PC-9 (cell line): ENCODE measurements at regions not wholly inside any gene's neighbourhood (a gene's known extent, or its start where the extent isn't known, plus 50 kb on each side); places are given as distances from the start of the nearest gene placed in this dataset.

Experiments used
- BruUV-seq: library from RNA; stranded (reverse); fragments of 400-500 nt; replicated peaks from 2 replicates; lab custom pipeline; 2021; lab: Mats Ljungman, UMichigan
- CTCF ChIA-PET: fragments of 300-600 bp; sonication (Branson Sonifier 250); formaldehyde crosslinking; loops from one replicate; lab custom pipeline; 2022; ENCODE audit warnings: antibody characterized with exemption; lab: Charles Lee
- POLR2A ChIA-PET: fragments of 300-600 bp; sonication (Branson Sonifier 250); formaldehyde crosslinking; loops from one replicate; lab custom pipeline; 2022; ENCODE audit warnings: antibody characterized with exemption; ENCODE audit not compliant: unreplicated experiment; lab: Charles Lee
- DNase-seq, 2 experiments: peaks; one replicate each; pipeline versions ENCODE4 v3.0.0 to v3.0.0-alpha.2; 2015 to 2022; ENCODE audit warnings: mixed read lengths in 1 of 2
- H2AFZ ChIP-seq: fragments of 200-600 bp; sonication (generic); 2 replicates; pipeline ENCODE4 v1.8.1; 2017; ENCODE audit warnings: antibody characterized with exemption
- H3F3A ChIP-seq: fragments of 200-600 bp; sonication (generic); 2 replicates; pipeline ENCODE4 v1.8.1; 2017; ENCODE audit warnings: antibody characterized with exemption, mild to moderate bottlenecking, low read depth; ENCODE audit not compliant: insufficient read depth
- H3K27ac ChIP-seq: fragments of 200-600 bp; sonication (generic); 2 replicates; pipeline ENCODE4 v1.6.1; 2016; ENCODE audit warnings: mixed run types
- H3K27me3 ChIP-seq: fragments of 200-600 bp; sonication (generic); 2 replicates; pipeline ENCODE4 v1.6.1; 2016; ENCODE audit warnings: low read depth, mixed run types; ENCODE audit not compliant: insufficient read depth
- H3K36me3 ChIP-seq: fragments of 200-600 bp; sonication (generic); 2 replicates; pipeline ENCODE4 v1.6.1; 2016; ENCODE audit warnings: low read depth, mixed run types
- H3K4me1 ChIP-seq: fragments of 200-600 bp; sonication (generic); replicated peaks from 2 replicates; pipeline ENCODE4 v1.6.1; 2016; ENCODE audit warnings: mixed run types; ENCODE audit not compliant: insufficient read depth
- H3K4me2 ChIP-seq: fragments of 200-600 bp; sonication (generic); 2 replicates; pipeline ENCODE4 v1.6.1; 2017; ENCODE audit warnings: mixed run types
- H3K4me3 ChIP-seq: fragments of 200-600 bp; sonication (generic); 2 replicates; pipeline ENCODE4 v1.6.1; 2016; ENCODE audit warnings: mixed run types
- H3K79me2 ChIP-seq: fragments of 200-600 bp; sonication (generic); 2 replicates; pipeline ENCODE4 v1.6.1; 2017; ENCODE audit warnings: low read depth, mixed run types
- H3K9me2 ChIP-seq: fragments of 200-600 bp; sonication (generic); 2 replicates; pipeline ENCODE4 v1.8.1; 2017; ENCODE audit warnings: mild to moderate bottlenecking; ENCODE audit not compliant: insufficient read depth
- H3K9me3 ChIP-seq: fragments of 200-600 bp; sonication (generic); 2 replicates; pipeline ENCODE4 v1.8.1; 2016; ENCODE audit warnings: low read depth; ENCODE audit not compliant: insufficient read depth
- H4K20me1 ChIP-seq: fragments of 200-600 bp; sonication (generic); 2 replicates; pipeline ENCODE4 v1.8.1; 2017; ENCODE audit not compliant: insufficient read depth
- CTCF ChIP-seq: fragments of 200-600 bp; sonication (generic); conservative IDR thresholded peaks from 2 replicates; pipeline ENCODE4 v1.6.1; 2017; ENCODE audit warnings: mixed run types, antibody characterized with exemption, mild to moderate bottlenecking, moderate library complexity
- EZH2 ChIP-seq: fragments of 200-600 bp; sonication (generic); IDR thresholded peaks from 2 replicates; pipeline ENCODE4 v1.8.0; 2017; ENCODE audit warnings: antibody characterized with exemption, low read depth
- intact Hi-C: fragments of 100-400 bp; cut with micrococcal nuclease; formaldehyde crosslinking; loops from one replicate; pipeline ENCODE4 v1.10.0; 2022; ENCODE audit not compliant: unreplicated experiment

DNA sequence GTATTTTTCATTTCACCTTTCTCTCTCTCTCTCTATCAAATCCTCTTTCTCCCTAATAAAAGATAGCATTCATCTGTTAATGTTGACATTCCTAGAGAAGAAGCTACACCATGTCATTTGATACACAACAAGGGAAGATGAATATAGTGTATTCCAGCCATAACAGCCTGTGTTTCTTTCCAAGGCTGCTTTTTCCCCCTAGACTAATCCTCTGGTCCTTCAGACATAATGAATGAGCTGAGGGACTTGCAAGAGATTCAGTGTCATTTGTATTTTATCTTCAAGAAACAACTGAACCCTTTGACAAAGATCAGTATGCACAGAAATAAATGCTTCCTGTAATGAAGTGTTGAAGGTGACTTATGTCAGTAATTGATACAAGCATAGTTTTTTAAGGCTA is 284.0 kb upstream of the NXPH2 start:
- Histone ChIP-seq H2AFZ (no peak overlapping the region), H3K79me2 (no peaks in the 10 kb centered on the region), H3F3A (no peaks in the 10 kb centered on the region), H3K4me2 (no peak overlapping the region), H3K9me2 (no peaks in the 10 kb centered on the region; the same call in 1 of the 2 replicates), H3K27me3 (no peaks in the 10 kb centered on the region), H3K9me3 (no peaks in the 10 kb centered on the region), H3K27ac (no peak overlapping the region), H4K20me1 (no peaks in the 10 kb centered on the region), H3K36me3 (no peaks in the 10 kb centered on the region), H3K4me1 (no peaks in the 10 kb centered on the region), H3K4me3 (no peak overlapping the region)
- DNase-seq: no peak
- intact Hi-C loops: no loop called here
- ChIA-PET CTCF (no interaction called here), POLR2A (interaction anchor here (0.9 kb wide), 1 partner anchor 1907 kb away, joined by 9 read pairs; no protein-coding TSS in a partner anchor)
- BruUV-seq: no TSS peak
- TF ChIP-seq CTCF (no peak), EZH2 (no peak)

DNA sequence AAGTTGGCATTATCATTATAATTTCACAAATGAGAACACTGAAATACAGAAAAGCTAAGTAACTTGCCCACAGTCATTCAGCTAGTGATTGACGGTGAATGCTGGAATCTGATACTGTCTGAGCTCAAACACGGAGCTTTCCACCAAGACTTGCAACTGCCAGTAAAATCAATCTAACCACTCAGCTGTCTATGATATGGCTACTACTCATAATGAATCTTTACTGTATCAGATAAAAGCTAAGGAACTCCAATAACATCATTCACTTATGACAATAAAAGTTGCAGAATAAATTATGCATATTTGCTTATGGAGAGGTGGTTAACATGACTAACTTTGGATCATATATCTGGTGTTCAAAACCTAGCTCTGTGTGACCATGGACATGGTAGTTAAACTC is 279.4 kb upstream of the NXPH2 start:
- CTCF ChIA-PET: no interaction called here
- H3K4me3 ChIP-seq: no peak overlapping the region
- no peaks in the 10 kb centered on the region for H3K27me3 ChIP-seq
- intact Hi-C loops: no loop called here
- no peak for TF ChIP-seq CTCF
- TF ChIP-seq EZH2: no peak
- no TSS peak for BruUV-seq
- H3K9me3 ChIP-seq: no peaks in the 10 kb centered on the region
- H3K9me2 ChIP-seq: no peaks in the 10 kb centered on the region; the same call in 1 of the 2 replicates
- no peaks in the 10 kb centered on the region for H4K20me1 ChIP-seq
- H2AFZ ChIP-seq: no peak overlapping the region
- no peak for DNase-seq
- no peak overlapping the region for H3K4me2 ChIP-seq
- H3K36me3 ChIP-seq: no peaks in the 10 kb centered on the region
- no peaks in the 10 kb centered on the region for H3F3A ChIP-seq
- no peak overlapping the region for H3K27ac ChIP-seq
- no peaks in the 10 kb centered on the region for H3K4me1 ChIP-seq
- POLR2A ChIA-PET: no interaction called here
- H3K79me2 ChIP-seq: no peaks in the 10 kb centered on the region

DNA sequence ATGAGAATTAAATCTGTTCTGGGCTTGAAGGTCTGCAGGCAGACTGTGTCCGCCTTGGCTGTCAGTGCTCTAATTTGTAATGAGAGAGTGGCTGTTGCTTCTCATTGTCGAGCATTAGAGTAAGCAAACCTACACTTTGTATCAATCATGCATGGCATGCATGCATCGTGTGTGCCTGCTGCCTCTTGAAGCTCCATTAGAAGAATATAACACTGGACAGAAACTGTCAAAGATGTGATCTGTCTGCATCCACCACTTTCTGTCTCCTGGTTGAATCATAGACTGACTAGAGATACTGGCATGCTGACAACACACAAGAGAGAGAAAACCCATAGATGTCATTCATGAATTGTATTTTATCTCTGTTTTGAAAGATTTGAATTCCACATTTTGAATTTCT is 275.0 kb upstream of the NXPH2 start:
- BruUV-seq: no TSS peak
- Histone ChIP-seq H3F3A (no peaks in the 10 kb centered on the region), H3K79me2 (no peaks in the 10 kb centered on the region), H3K9me3 (no peaks in the 10 kb centered on the region), H3K4me2 (no peak overlapping the region), H3K9me2 (no peaks in the 10 kb centered on the region; the same call in 1 of the 2 replicates), H3K4me3 (no peak overlapping the region), H2AFZ (no peak overlapping the region), H3K4me1 (no peaks in the 10 kb centered on the region), H3K36me3 (no peaks in the 10 kb centered on the region), H3K27me3 (no peaks in the 10 kb centered on the region), H3K27ac (no peak overlapping the region), H4K20me1 (no peaks in the 10 kb centered on the region)
- intact Hi-C loops: no loop called here
- ChIA-PET CTCF (no interaction called here), POLR2A (no interaction called here)
- TF ChIP-seq EZH2 (no peak), CTCF (no peak)
- DNase-seq: no peak
